SKM-1 (cell line): ENCODE measurements at regions not wholly inside any gene's neighbourhood (a gene's known extent, or its start where the extent isn't known, plus 50 kb on each side); places are given as distances from the start of the nearest gene placed in this dataset.

Experiments
- DNase-seq: peaks from one replicate; lab custom pipeline; 2025; ENCODE audit not compliant: unreplicated experiment; lab: John Stamatoyannopoulos, UW

DNA sequence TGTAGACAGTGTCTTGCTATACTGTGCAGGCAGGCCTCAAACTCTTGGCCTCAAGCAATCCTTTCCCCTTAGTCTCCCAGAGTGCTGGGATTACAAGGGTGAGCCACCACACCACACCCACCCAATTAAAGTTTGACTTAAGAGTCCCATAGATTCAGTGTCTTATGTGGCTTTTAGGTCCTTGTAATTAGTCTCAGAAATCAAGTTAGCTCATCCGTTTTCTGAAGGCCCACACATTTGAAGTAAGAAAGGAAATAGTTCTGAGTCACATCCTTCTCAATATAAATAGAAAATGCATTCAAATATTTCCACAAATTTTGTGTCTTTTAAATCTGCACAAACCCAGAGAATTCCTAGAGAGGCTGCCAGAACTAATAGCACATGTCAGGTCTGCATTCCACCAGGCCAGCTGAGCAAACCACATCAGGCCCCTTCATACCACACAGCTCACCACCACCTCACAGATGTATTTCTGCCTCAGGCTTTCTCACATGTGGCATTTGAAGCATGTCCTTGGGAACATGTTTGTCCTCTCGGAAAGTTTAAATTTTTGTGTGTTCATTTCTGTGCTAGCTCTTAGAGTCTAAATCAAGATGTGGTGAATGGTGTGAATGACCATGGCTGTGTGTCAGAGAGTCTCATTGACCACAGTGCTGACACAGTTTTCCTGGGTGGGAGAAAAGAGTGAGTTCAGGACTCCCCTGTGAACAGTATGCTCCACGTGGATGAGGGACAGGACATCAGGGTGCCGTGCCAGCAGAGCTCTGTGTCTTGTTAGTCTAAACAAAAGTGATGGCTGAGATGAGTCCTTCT is 148.4 kb upstream of the USP9Y start:
- no peak for DNase-seq

GRCh38 chrY:12553909-12554308 is 147.1 kb upstream of the USP9Y start:
- no peak for DNase-seq

DNA sequence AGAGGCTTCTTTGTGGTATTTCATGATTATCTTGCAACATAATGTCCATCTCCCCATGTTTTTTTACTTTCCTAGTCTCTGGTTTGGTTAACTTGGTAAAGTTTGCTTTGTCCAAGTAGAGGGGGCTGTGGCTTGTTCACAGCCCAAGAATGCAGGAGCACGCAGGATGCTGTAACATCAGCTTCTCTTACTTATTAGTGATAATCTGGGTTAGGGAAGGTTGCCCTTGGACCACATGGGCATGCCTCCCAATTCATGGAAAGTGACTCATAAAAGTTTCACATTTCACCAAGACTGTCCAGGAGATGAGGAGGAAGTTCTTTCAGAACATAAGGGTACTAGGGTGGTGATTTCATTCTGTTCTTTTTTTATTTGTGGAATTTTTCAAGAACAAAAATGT is 146.0 kb upstream of the USP9Y start:
- DNase-seq: no peak

DNA sequence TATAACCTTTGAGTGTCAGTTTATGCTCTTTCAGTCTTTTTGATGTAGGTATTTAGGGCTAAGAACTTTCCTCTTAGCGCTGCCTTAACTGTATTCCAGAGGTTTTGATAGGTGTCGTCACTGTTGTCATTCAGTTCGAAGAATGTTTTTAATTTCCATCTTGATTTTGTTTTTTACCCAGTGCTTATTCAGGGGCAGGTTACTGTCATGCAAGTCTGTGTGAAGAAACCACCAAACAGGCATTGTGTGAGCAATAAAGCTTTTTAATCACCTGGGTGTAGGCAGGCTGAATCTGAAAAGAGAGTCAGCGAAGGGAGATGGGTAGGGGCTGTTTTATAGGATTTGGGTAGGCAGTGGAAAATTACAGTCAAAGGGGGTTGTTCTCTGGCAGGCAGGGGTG is 142.0 kb upstream of the USP9Y start:
- no peak for DNase-seq

GRCh38 chrY:12576278-12576677 is 124.8 kb upstream of the USP9Y start:
- no peak for DNase-seq

DNA sequence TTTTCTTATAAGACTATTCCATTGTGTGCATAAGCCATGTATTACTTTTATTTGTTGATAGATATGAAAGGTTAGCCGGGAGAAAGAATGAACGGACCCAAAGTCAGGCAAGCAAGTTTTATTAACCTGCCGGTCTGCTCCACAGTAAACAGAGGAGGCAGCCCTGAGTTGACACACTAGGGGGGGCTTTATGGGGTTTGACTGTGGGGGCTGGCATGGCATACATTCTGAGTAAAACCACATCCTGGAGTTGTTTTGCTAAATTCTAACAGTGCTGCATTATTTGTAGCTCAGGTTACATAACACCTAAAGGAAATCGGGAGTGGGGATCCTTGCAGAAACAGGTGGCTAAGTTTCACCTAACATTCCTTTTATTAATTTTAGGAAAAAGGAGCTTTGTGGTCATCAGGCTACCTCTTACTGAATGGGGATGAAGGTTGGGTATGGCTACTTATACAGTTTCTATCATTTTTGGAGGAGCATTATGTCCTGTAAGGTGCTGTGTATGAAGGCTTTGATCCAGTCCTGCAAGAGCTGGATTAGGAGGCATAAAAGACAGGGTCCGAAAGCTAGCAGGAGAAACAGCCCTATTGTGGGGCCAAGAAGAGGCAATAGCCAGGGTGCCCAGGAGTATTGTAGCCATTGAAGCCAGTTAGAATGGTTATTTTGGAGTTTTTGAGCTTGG is 107.4 kb upstream of the USP9Y start:
- no peak for DNase-seq

DNA sequence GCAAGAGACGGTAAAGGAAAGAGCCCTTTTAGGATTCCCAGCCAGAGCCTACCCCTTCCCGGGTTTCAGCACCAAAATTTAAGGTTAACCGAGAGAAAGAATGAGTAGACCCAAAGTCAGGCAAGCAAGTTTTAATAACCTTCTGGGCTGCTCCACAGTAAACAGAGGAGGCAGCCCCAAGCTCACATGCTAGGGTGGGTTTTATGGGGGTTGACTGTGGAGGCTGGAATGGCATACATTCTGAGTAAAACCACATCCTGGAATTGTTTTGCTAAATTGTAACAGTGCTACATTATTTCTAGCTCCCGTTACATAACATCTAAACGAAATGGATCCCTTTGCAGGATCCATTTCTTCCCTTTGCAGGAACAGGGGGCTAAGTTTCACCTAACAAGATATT is 102.2 kb upstream of the USP9Y start:
- no peak for DNase-seq

DNA sequence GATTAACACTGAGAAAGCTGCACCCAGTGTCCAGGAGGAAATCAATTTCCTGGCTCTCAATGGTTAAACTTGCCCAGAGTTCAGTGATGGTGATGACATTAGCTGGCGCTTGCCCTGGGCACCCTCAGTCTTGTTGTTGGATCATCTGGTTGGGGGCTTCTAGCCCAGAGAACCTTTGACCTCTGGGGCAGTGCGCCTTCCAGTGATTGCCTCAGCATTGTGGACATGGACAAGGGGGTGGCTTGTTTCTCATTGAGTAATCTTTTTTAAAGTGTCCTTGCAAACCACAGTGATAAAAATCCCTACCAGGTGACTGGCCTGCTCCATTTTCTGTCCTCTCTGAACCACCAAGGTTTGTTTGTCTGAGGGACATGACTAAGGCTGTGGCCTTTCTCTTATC is 95.6 kb upstream of the USP9Y start:
- no peak for DNase-seq

DNA sequence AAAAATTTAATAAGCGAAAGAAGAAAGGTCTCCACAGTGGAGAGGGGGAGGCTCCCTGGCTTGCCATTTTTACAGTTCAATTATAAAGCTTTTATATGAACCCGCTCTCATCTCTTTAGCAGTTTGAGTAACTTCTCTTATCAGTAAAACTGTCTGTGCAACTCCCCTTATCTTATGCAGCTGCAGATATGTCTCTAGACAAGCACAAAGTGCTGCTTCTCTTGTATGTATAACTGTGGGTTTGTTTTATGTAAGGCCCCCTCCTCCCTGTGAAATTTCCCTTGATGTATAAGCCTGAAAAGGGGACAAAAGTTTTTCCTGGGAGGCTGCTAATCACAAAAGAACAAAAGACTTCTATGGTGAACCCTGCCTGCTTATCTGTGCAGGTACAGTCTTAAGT is 90.2 kb upstream of the USP9Y start:
- no peak for DNase-seq

- DNase-seq: no peak
These were observed 85.1 kb upstream of the USP9Y start for GRCh38 chrY:12615733-12616446.

DNA sequence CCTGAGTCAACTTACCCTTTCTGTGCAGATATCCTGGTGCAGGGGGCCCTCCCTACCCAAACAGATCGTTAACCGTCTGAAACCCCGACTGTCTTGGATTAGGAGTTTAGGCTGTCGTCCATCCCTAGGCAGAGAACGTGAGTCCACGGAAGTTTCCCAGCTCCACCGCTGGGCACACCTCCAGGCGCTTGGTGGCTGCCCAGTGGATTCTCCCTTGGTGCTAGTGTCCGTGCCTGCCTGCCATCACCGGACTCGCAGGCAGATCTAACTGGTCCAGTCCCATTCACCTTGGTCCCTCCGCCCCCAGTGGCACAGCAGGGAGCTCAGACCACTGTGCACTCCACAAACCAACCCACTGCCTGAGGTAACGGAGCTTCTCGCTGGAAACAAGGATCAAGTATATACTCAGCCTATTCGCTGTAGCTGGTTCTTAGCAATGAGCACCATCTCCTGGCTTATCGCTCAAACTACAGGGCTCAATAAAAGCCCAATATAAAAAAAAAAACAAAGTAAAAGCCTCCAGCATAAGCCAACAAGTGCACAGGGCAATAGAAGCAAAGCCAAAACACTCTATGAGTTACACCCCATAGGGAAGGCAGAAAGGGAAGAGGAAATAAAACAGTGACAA is 79.5 kb upstream of the USP9Y start:
- DNase-seq: no peak

DNA sequence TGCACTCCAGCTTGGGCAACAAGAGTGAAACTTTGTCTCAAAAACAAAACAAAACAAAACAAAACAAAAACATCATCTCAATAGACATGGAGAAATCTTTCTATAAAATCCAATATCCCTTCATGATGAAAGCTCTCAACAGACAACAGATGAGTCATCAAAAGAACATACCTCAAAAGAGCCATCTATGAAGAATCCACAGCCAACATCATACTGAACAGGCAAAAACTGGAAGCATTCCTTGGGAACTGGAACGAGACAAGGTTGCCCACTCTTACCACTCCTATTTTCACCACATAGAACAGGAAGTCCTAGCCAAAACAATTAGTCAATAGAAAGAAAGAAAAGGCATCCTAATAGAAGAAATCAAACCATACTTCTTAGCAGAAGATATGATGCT is 77.8 kb upstream of the USP9Y start:
- no peak for DNase-seq

- DNase-seq: no peak
These were observed 58.0 kb upstream of the USP9Y start for GRCh38 chrY:12642986-12643385.

GRCh38 chrY:12643693-12644348 is 57.2 kb upstream of the USP9Y start:
- DNase-seq: no peak

- no peak for DNase-seq
These were observed 49.9 kb upstream of the USP9Y start for GRCh38 chrY:12651095-12651494.
